Right cardiac atrium (tissue), 5 donors: ENCODE measurements at regions not wholly inside any gene's neighbourhood (a gene's known extent, or its start where the extent isn't known, plus 50 kb on each side); places are given as distances from the start of the nearest gene placed in this dataset.

Experiments
- ATAC-seq, 2 donors: fragments of 200-7000 bp; cut with Tn5 transposase; one replicate each; pipeline versions ENCODE4 v1.8.0 to v1.9.1; 2020; ENCODE audit warnings: moderate library complexity in 2 of 2, mild to moderate bottlenecking in 1 of 2
- DNase-seq, 3 donors: peaks; one replicate each; pipeline ENCODE4 v3.0.0-alpha.2; 2020
- H3K27ac ChIP-seq: one replicate; pipeline ENCODE4 v1.5.1; 2013; ENCODE audit warnings: mild to moderate bottlenecking, low read length, control low read depth, moderate library complexity
- H3K27me3 ChIP-seq: one replicate; pipeline ENCODE4 v1.6.1; 2013; ENCODE audit not compliant: control insufficient read depth, insufficient read depth
- H3K4me1 ChIP-seq: one replicate; pipeline ENCODE4 v1.6.1; 2013; ENCODE audit warnings: low read length; ENCODE audit not compliant: control insufficient read depth, insufficient read depth
- H3K4me3 ChIP-seq: one replicate; pipeline ENCODE4 v1.5.1; 2013; ENCODE audit warnings: low read length, control low read depth
- H3K9me3 ChIP-seq: one replicate; pipeline ENCODE4 v1.6.1; 2013; ENCODE audit warnings: low read length; ENCODE audit not compliant: control insufficient read depth
- WGBS: extraction: QIAGEN DNeasy Blood & Tissue Kit; methylation state at CpG from one replicate; pipeline ENCODE4 v1.1.7; 2013; 5-methylcytosine and 5-hydroxymethylcytosine counted together
- intact Hi-C, 4 donors: fragments of 100-400 bp; cut with DNase I; formaldehyde crosslinking; loops; one replicate each; pipeline versions ENCODE4 v1.11.0 to v1.14.0; 2022 to 2023
- donor health status: healthy with polysubstance abuse.
- donor health status: DM: no; HTN: yes; CAD: no.
- donor health status: DM: no; HTN: no; CAD: no.
- donor health status: DM: no; HTN: yes; CAD: no; lungs with severe emphysema.
- donor health status: DM: yes; HTN: yes; CAD: no.

GRCh38 chr5:164472165-164472564 is 966.7 kb downstream of the MAT2B start:
- WGBS = 53% methylated on average over 1 of the region's 1 CpG
- no peaks in the 10 kb centered on the region for H3K9me3 ChIP-seq
- H3K4me3 ChIP-seq = no peak overlapping the region
- intact Hi-C loops = no loop called here
- ATAC-seq (no peak), DNase-seq (no peak)
- H3K27ac ChIP-seq = no peak overlapping the region
- no peaks in the 10 kb centered on the region for H3K4me1 ChIP-seq
- no peaks in the 10 kb centered on the region for H3K27me3 ChIP-seq

GRCh38 chr5:164475339-164475977 is 970.0 kb downstream of the MAT2B start:
- H3K9me3 ChIP-seq = no peaks in the 10 kb centered on the region
- 73% methylated on average over 3 of the region's 3 CpGs for WGBS
- no peaks in the 10 kb centered on the region for H3K4me1 ChIP-seq
- H3K4me3 ChIP-seq = no peak overlapping the region
- H3K27ac ChIP-seq = no peak overlapping the region
- intact Hi-C loops = no loop called here
- no peaks in the 10 kb centered on the region for H3K27me3 ChIP-seq
- DNase-seq (no peak), ATAC-seq (no peak)

DNA sequence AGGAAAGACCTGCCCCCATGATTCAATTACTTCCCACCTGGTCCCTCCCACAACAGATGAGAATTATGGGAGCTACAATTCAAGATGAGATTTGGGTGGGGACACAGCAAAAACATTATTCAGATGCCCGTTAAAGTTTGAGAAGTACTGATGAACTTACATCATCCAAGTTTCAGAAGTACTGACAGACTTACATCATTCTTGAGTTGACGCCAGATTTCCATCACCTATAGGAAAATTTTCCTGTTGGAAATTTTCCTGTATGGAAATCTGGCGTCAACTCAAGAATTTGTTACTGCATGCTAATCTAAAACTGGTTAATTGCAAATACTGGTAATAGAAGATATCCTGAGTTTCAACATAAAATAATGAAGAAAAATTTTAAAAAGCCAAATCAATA is 975.9 kb downstream of the MAT2B start:
- Histone ChIP-seq H3K27me3 (no peaks in the 10 kb centered on the region), H3K4me3 (no peak overlapping the region)
- intact Hi-C loops = no loop called here

DNA sequence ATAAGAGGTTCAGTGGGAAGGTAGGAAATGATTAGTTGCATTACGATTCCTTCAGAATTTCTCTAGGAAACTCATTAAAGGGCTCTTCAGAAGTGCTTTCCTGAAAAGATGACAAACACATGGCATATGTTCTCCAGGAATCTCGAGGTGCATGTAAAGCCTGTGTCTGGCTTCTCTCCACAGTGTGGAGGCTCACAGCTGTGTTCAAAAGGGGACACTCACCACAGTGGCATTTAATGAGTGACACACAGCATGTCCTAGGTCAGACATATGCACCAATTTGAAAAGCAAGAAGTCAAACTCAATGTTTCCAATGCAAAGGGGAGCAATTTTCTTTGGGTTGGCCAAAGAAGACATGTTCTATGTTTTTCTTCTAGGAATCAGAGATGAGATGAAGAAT is 976.9 kb downstream of the MAT2B start:
- H3K9me3 ChIP-seq = no peaks in the 10 kb centered on the region
- ATAC-seq = no peak
- no peaks in the 10 kb centered on the region for H3K27me3 ChIP-seq
- H3K27ac ChIP-seq = no peak overlapping the region
- H3K4me1 ChIP-seq = no peaks in the 10 kb centered on the region
- intact Hi-C loops = no loop called here
- no peak for DNase-seq
- H3K4me3 ChIP-seq = no peak overlapping the region
- 63% methylated on average over 2 of the region's 2 CpGs for WGBS

More for the DNA sequence above, 975.9 kb downstream of the MAT2B start:
- ATAC-seq (no peak), DNase-seq (no peak)
- H3K9me3 ChIP-seq = no peaks in the 10 kb centered on the region
- H3K4me1 ChIP-seq = no peaks in the 10 kb centered on the region
- 67% methylated on average over 3 of the region's 3 CpGs for WGBS
- H3K27ac ChIP-seq = no peak overlapping the region

DNA sequence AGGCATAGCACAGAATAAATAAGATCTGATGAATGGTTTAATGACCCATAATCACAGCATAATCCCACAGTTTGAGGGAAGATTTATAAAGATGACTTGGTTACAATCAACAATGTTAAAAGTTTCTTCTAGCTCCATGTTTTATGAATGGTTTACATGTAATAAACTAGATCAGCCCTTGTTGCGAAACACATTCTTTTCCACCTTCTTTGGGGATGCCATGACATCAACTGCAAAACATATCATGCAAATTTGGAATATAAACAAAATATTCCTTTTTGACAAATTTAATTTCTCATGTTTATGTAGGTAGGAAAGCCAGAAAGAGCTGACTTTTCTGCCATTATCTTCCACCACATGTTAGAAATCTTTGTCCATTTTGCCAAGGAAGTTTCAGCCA is 979.5 kb downstream of the MAT2B start:
- H3K27me3 ChIP-seq = no peaks in the 10 kb centered on the region
- H3K4me1 ChIP-seq = no peaks in the 10 kb centered on the region
- ATAC-seq = no peak
- no peaks in the 10 kb centered on the region for H3K9me3 ChIP-seq
- no peak overlapping the region for H3K27ac ChIP-seq
- WGBS = 84% methylated on average over 1 of the region's 1 CpG
- intact Hi-C loops = no loop called here
- DNase-seq = no peak
- H3K4me3 ChIP-seq = no peak overlapping the region

GRCh38 chr5:164487939-164488338 is 982.5 kb downstream of the MAT2B start:
- Histone ChIP-seq H3K9me3 (no peaks in the 10 kb centered on the region), H3K4me1 (no peaks in the 10 kb centered on the region), H3K27me3 (no peaks in the 10 kb centered on the region), H3K27ac (no peak overlapping the region), H3K4me3 (no peak overlapping the region)
- 87% methylated on average over 2 of the region's 2 CpGs for WGBS
- DNase-seq (no peak), ATAC-seq (no peak)
- intact Hi-C loops = no loop called here

DNA sequence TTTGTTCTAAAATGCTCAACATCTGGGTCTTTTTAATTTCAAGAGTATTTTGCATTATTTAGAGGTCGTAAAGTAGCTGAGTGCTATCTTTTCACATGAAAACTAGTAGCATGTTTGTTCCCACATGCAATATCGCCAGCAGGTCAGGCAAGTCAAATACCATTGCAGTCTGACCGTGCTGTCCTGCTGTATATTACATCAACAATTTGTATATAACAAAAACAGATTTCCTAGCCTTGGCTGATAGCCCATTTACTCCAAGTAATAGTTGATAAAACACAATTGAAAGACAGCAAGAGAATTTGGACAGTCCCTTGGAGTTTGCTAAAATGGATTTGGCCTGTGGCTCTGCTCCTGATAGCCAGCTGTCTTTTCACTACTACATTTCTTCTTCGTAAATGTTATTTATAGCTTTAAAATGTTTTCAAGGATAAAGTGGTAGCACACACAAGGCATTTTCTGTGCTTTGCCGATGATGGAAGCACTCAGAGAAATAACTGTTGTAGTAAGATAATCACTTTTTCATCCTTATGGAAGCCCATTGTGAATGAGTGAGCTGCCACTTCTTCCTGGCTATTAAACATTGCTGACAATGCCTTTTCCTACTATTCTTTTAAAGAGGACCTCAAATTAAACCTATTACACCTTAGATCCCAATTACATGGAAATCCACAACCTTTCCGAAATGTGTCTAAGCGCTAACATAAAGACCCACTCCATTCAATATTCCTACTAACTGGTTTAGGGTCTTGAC is 992.1 kb downstream of the MAT2B start:
- Histone ChIP-seq H3K27me3 (no peaks in the 10 kb centered on the region), H3K4me3 (no peak overlapping the region), H3K27ac (no peak overlapping the region), H3K9me3 (no peaks in the 10 kb centered on the region), H3K4me1 (no peaks in the 10 kb centered on the region)
- DNase-seq (no peak), ATAC-seq (no peak)
- intact Hi-C loops = no loop called here
- 53% methylated on average over 7 of the region's 7 CpGs for WGBS

- Histone ChIP-seq H3K4me1 (no peaks in the 10 kb centered on the region), H3K4me3 (no peak overlapping the region), H3K27me3 (no peaks in the 10 kb centered on the region), H3K27ac (no peak overlapping the region), H3K9me3 (no peaks in the 10 kb centered on the region)
- no peak for ATAC-seq
- intact Hi-C loops = no loop called here
- no peak for DNase-seq
These were observed 993.0 kb downstream of the MAT2B start for GRCh38 chr5:164498438-164498837.

- Histone ChIP-seq H3K4me3 (no peak overlapping the region), H3K27me3 (no peaks in the 10 kb centered on the region), H3K27ac (no peak overlapping the region), H3K9me3 (no peaks in the 10 kb centered on the region), H3K4me1 (no peaks in the 10 kb centered on the region)
- ATAC-seq = no peak
- intact Hi-C loops = loop anchor here (5.0 to 10.0 kb wide), 5 partner anchors 486 to 939 kb away; no protein-coding TSS in a partner anchor
- no peak for DNase-seq
- WGBS = 91% methylated on average over 5 of the region's 5 CpGs
These were observed 995.4 kb downstream of the MAT2B start for GRCh38 chr5:164500856-164501255.

DNA sequence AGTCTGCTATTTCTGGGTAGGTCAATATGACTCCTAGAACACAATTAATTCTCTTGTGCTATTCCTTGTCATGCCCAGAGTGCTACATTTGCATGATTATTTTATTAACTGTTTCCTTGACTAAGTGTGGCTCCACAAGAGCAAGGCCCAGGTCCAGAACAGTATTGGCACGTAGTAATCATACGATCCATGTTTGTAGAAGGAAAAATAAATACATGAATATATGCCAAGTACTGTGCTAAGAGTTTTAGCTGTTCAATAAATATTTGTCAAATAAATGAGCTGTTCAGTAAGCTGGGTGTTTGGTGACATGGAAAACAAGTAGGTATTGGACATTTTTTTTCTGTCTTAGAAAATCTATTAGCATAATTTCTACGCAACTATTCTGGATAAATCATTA is 995.9 kb downstream of the MAT2B start:
- DNase-seq (no peak), ATAC-seq (no peak)
- H3K4me1 ChIP-seq = no peaks in the 10 kb centered on the region
- intact Hi-C loops = loop anchor here (5.0 to 10.0 kb wide), 5 partner anchors 487 to 939 kb away; no protein-coding TSS in a partner anchor
- no peaks in the 10 kb centered on the region for H3K9me3 ChIP-seq
- H3K27ac ChIP-seq = no peak overlapping the region
- H3K4me3 ChIP-seq = no peak overlapping the region
- no peaks in the 10 kb centered on the region for H3K27me3 ChIP-seq
- 77% methylated on average over 3 of the region's 3 CpGs for WGBS

- H3K4me3 ChIP-seq = no peak overlapping the region
- 29% methylated on average over 7 of the region's 7 CpGs for WGBS
- H3K27ac ChIP-seq = no peak overlapping the region
- ATAC-seq (no peak), DNase-seq (no peak)
- no peaks in the 10 kb centered on the region for H3K27me3 ChIP-seq
- intact Hi-C loops = loop anchor here (5.0 to 10.0 kb wide), 5 partner anchors 489 to 942 kb away; no protein-coding TSS in a partner anchor
- no peaks in the 10 kb centered on the region for H3K9me3 ChIP-seq
- H3K4me1 ChIP-seq = no peaks in the 10 kb centered on the region
These were observed 998.8 kb downstream of the MAT2B start for GRCh38 chr5:164504141-164504772.
